ENCODE measurements at regions not wholly inside any gene's neighbourhood (a gene's known extent, or its start where the extent isn't known, plus 50 kb on each side); places are given as distances from the start of the nearest gene placed in this dataset.

- no peak for TF ChIP-seq CTCF (IDR thresholded peaks at IDR 0.05)
- TF ChIP-seq POLR2A (IDR thresholded peaks at IDR 0.05) = no peak
Observed at GRCh38 chr11:23022854-23023253, 162.6 kb upstream of the CCDC179 start.
